Fibroblast of peridontal ligament (primary cell): ENCODE measurements at regions not wholly inside any gene's neighbourhood (a gene's known extent, or its start where the extent isn't known, plus 50 kb on each side); places are given as distances from the start of the nearest gene placed in this dataset.

Experiments used
- DNase-seq: peaks from one replicate; pipeline ENCODE4 v3.0.0-alpha.2; 2010; ENCODE audit errors: extremely low read depth

DNA sequence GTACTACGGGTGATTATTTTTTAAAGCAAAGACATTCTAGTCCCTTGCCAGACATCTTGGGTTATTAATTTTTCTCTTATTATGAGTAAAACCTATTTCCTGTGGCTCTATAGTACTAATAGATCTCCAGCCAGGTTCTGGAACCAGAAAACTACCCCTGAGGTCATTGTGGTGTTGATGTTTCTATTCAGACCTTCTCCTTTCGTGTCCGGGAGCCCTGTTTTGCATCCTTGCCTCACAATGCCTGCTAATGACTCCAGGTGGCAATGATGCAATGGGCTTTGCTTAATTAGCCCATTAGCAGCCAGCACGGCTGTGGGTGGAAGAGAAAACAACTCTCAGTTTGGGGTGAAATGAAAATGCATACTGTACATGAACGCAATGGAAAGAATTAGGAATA lies 62.9 kb upstream of the ARG1 start:
- DNase-seq = no peak

DNA sequence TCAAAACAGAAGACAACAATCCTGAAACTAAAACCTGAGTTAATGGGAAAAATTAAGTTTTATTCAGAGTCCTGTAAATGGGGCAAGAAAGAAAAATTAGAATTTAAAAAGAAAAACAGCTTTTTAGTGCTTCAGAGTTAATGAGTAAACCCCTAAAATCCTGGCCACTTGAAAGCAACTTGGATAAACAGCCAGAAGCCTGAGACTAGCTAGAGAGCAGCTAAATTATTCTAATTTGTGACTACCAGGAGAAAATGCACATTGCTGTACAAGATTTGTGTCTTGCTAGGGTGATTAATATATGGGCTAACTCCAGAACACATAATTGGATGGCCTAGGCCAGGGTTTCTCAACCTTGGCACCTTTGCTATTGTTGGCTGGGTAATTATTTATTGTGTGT lies 62.4 kb upstream of the ARG1 start:
- DNase-seq = no peak

DNA sequence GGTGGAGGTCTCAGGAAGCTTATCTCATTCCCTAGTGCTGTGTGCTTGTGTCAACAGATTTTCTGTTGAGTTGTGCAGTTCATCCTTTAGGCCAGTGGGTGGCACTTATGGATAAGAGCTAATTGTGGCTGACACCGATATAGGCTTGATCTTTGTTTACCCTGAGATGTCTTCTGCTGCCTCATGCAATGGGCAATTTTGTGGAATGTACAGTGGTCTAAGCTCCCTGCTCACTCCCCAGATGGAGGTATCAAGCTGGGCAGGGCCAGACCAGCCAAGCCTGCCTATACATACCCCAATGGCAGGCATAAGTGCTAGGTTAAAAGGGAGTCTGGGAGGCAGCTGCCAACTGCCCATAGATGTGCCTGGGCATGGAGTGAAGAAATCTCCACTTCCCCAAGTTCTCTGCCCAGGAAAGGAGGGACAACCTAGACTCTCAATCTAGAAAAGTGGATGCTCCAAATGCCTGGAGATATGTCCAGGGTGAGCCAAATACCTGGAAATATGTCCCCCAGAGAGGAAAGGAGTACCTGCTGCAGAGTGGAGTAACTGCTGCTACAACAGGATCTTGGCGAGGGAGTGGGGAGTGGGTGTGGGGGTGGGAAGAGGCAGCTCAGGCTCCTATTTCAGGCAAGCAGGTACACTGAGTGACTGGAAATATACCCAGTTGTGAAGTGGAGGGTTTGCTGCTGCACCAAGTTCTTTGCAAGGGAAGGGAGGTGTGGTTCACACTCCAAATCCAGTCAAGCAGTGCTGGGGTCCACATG lies 53.2 kb upstream of the ARG1 start:
- DNase-seq = peak; percentile 62
